ENCODE measurements at regions not wholly inside any gene's neighbourhood (a gene's known extent, or its start where the extent isn't known, plus 50 kb on each side); places are given as distances from the start of the nearest gene placed in this dataset.

- H3K27ac Mint-ChIP-seq: no peak overlapping the region
- no peak overlapping the region for H3K4me3 Mint-ChIP-seq
- H3K27me3 Mint-ChIP-seq (ENCODE audit: low read depth, poor library complexity): no peaks in the 10 kb centered on the region
- no peaks in the 10 kb centered on the region for H3K9me3 Mint-ChIP-seq
- no peaks in the 10 kb centered on the region for H3K36me3 Mint-ChIP-seq (ENCODE audit: low read depth)
- H3K4me1 Mint-ChIP-seq: no peaks in the 10 kb centered on the region
- no peak for DNase-seq
- no peak for TF ChIP-seq CTCF (IDR thresholded peaks at IDR 0.05)
Observed at GRCh38 chr11:42025121-42025803, 565.8 kb upstream of the LRRC4C start.

GRCh38 chr11:42034826-42035225 lies 575.4 kb upstream of the LRRC4C start:
- no peaks in the 10 kb centered on the region for H3K9me3 Mint-ChIP-seq
- H3K36me3 Mint-ChIP-seq (ENCODE audit: low read depth): no peaks in the 10 kb centered on the region
- no peak overlapping the region for H3K27ac Mint-ChIP-seq
- H3K27me3 Mint-ChIP-seq (ENCODE audit: low read depth, poor library complexity): no peaks in the 10 kb centered on the region
- DNase-seq: no peak
- no peak for TF ChIP-seq CTCF (IDR thresholded peaks at IDR 0.05)
- H3K4me3 Mint-ChIP-seq: no peak overlapping the region
- no peaks in the 10 kb centered on the region for H3K4me1 Mint-ChIP-seq

- Mint-ChIP-seq H3K9me3 (no peaks in the 10 kb centered on the region), H3K27ac (no peak overlapping the region), H3K4me1 (no peaks in the 10 kb centered on the region), H3K27me3 (ENCODE audit: low read depth, poor library complexity) (no peaks in the 10 kb centered on the region), H3K36me3 (ENCODE audit: low read depth) (no peaks in the 10 kb centered on the region), H3K4me3 (no peak overlapping the region)
- DNase-seq: no peak
- TF ChIP-seq CTCF (IDR thresholded peaks at IDR 0.05): no peak
Observed at GRCh38 chr11:42036201-42036600, 576.7 kb upstream of the LRRC4C start.

GRCh38 chr11:42043312-42043711 lies 583.9 kb upstream of the LRRC4C start:
- no peak overlapping the region for H3K4me3 Mint-ChIP-seq
- TF ChIP-seq CTCF (IDR thresholded peaks at IDR 0.05): no peak
- peaks cover 3% of the 10 kb centered on the region for H3K9me3 Mint-ChIP-seq
- no peaks in the 10 kb centered on the region for H3K27me3 Mint-ChIP-seq (ENCODE audit: low read depth, poor library complexity)
- H3K4me1 Mint-ChIP-seq: no peaks in the 10 kb centered on the region
- no peak for DNase-seq
- no peaks in the 10 kb centered on the region for H3K36me3 Mint-ChIP-seq (ENCODE audit: low read depth)
- no peak overlapping the region for H3K27ac Mint-ChIP-seq

GRCh38 chr11:42047637-42048555 lies 588.4 kb upstream of the LRRC4C start:
- TF ChIP-seq CTCF (IDR thresholded peaks at IDR 0.05): no peak
- H3K9me3 Mint-ChIP-seq: peaks cover 3% of the 10 kb centered on the region
- no peaks in the 10 kb centered on the region for H3K27me3 Mint-ChIP-seq (ENCODE audit: low read depth, poor library complexity)
- H3K36me3 Mint-ChIP-seq (ENCODE audit: low read depth): no peaks in the 10 kb centered on the region
- H3K4me3 Mint-ChIP-seq: no peak overlapping the region
- H3K27ac Mint-ChIP-seq: no peak overlapping the region
- no peaks in the 10 kb centered on the region for H3K4me1 Mint-ChIP-seq
- no peak for DNase-seq
